G401 (cell line): ENCODE measurements at regions not wholly inside any gene's neighbourhood (a gene's known extent, or its start where the extent isn't known, plus 50 kb on each side); places are given as distances from the start of the nearest gene placed in this dataset.

Source experiments
- DNase-seq: peaks from one replicate; pipeline ENCODE4 v3.0.0-alpha.2; 2015; ENCODE audit warnings: low spot score
- in situ Hi-C: cut with HindIII; loops from 2 replicates; pipeline ENCODE4 v1.10.0; 2016; ENCODE audit warnings: low sequenced_read_pairs, mixed read lengths

DNA sequence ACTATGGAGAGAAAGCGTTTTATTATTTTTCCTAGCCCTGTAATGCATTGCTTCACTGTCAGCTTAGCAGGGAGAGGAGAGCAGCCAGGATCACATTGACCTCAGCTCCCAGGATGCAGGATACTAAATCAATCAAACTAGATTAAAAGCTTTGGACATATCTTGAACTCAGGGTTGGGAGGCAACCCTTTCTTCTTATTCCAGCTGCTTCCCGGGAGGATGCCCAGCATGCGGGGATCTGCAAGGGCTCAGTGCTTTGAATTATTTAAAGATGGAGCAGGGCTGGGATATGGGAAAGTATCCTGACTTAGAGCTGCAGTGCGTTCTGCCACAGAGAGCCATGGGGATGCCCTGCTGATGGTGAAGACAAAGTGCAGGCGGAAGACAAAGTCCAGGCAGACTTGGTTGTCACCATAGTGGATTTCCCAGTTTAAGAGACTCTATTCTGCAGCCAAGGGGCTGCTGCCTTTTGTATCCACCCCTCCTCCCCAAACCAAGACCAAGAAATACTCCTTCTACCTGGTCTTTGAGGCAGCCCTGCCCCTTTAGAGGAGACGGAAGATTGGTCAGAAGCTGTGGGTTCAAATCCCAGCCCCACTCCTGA, 1035.0 kb downstream of the TBC1D22A start:
- DNase-seq, result no peak
- in situ Hi-C loops, result no loop called here

DNA sequence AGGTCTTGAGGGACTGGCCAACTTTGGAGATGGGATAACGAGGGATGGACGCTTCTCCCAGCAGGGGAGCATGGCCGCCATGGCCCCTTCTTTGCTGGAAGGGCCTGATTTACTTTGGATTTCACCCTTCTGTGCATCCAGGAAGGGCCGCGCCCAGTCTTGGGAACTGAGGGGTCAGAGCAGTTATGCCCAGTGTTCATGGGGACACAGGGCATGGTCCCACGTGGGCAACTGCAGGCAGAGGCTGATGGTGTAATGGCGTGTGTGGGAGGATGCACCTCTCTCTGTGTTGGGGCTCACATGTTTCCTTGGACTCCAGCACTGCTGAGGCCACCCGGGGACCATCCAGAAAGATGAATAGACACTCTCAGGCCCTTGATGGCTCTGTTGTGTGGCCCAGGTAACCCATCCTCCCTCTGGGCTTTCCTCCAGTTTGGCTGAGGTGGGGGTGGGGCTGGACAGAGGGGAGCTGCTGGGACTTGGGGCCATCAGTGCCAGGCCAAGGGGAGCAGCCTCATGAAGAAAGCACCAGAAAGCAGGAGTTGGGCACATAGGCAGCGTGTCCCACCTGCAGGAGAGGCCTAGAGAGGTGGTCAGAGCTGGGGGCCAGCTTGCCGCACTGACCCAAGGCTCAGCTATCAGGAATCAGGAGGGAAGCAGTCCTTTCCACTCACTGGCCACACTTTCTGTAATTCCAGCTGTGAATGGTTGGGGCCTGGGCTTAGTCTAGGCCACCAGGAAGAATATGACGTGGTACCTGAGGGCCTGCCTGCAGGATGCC, 1033.9 kb downstream of the TBC1D22A start:
- in situ Hi-C loops, result no loop called here
- DNase-seq, result no peak

DNA sequence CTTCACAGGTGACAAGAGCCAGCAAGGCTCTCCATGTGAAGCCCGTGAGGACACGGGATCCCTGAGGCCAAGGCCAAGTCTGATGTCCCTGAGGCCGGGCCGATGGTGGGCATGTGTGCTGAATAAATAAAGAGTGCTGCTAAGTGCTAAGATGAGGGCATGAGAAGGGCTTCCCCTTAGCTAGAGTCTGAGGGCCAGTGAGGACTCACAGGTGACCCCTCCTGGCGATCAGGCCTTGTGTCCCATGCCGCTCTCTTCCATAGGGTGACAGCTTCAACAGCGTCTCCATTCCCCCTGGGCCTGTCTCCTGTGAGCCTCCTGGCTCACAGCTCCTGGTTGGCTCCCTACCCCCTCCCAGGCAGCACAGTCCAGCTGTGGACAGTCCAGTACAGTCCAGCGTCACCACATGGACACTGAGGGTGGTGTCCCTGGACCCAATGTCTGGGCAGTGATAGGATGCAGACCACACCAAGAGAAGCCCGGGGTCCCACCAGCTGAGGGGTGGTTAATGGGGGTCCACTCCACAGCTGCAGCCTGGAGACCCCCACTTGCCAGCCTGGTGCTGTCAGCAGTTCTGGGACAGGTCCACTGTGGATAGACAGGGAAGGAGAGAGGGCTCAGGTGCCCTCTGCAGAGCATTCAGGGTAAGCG, 1033.2 kb downstream of the TBC1D22A start:
- in situ Hi-C loops, result no loop called here

DNA sequence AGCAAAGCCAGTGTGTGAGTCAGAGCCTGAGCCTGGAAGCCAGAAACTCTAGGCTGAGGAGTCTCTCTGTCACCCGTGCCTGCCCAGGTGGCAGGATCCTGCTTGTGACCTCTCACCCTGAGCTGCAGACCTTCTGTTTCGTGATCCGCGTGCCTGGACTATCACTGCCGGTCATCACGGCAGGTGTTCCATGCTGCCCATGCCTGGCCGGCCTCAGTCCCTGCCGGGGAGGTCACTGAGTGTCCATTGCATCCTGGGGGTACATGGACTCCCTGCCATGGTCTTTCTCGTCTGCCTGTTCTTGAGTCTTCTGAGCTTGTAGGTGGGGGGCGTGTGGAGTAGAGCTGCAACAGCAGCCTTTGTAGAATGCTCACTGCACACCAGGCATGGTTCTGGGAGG, 1032.4 kb downstream of the TBC1D22A start:
- in situ Hi-C loops, result no loop called here
- DNase-seq, result no peak

More for the DNA sequence above, 1033.2 kb downstream of the TBC1D22A start:
- DNase-seq, result no peak

DNA sequence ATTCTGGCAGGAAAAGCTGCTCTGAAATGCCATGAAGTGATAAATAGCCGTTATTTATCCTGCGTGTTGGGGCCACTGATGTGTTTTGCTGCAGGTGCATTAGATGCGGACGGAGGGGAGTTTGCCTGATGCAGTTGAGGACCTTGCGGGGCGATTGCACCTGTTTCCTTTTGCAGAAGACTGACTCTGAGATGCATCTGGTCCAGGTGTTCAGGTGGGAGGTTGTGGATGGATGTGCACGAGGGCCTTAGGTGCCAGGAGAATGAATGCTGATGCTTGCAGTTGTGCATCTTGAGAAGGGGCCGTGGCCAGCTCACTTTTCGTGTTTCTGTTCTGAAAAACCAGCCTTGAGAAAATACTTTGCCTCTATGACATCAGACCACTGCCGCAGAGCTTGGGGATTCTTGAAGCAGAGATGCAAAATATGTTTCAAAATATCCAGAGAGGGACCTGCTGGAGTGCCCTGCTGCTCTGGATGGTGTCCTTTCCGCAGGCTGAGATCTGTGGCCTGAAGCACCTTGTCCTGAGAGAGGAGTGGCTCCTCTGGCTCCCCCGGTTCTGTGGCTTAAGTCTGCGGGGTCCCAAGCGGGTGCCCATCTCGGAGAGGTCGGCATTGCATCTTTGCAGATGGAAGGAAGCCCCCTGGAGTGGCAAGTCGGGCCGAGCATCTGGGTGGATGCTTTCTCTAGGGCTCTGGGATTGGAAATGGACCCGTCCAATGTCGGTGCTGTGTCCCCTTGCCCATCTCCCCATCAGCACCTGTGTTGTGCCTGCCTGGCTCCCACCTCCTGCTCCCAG, 1031.1 kb downstream of the TBC1D22A start:
- DNase-seq, result no peak
- in situ Hi-C loops, result no loop called here

DNA sequence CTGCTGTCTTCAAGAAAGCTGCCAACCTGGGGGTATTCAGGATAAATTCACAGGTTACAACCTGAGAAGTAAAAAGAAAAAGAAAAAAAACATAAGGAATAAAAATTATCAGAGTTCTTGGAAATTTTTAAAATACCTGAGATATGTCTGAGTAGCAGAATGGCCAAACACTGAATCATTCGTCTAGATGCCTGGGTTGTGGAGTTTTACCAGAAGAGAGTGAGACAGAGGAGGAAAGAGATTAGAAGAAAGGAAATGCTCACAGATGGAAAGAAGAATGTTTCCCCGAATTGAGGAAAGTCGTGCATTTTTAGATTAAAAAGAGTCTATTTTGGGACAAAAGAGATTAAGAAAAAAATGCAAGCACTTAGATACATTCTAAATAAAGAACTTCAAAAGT, 1026.7 kb downstream of the TBC1D22A start:
- in situ Hi-C loops, result no loop called here
- no peak for DNase-seq

DNA sequence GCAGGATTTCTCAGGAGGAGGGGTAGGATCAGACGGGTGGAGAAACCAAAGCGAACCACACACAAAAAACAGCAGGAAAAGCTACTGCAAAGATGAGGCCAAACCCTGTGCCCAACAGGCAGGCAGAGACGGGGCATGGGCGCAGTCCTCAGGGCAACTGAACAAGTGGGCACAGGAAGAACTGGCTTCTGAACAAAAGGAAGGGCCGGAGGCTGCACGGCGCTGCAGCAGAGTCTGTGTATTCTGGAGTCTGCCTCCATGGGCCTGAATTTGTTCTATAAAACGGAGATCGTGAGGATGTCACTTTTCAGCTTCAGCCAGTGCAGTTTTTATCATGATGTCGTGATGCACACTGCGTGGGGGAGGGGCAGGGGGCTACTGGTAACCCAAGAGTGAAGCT, 1026.0 kb downstream of the TBC1D22A start:
- in situ Hi-C loops, result no loop called here
- no peak for DNase-seq

DNA sequence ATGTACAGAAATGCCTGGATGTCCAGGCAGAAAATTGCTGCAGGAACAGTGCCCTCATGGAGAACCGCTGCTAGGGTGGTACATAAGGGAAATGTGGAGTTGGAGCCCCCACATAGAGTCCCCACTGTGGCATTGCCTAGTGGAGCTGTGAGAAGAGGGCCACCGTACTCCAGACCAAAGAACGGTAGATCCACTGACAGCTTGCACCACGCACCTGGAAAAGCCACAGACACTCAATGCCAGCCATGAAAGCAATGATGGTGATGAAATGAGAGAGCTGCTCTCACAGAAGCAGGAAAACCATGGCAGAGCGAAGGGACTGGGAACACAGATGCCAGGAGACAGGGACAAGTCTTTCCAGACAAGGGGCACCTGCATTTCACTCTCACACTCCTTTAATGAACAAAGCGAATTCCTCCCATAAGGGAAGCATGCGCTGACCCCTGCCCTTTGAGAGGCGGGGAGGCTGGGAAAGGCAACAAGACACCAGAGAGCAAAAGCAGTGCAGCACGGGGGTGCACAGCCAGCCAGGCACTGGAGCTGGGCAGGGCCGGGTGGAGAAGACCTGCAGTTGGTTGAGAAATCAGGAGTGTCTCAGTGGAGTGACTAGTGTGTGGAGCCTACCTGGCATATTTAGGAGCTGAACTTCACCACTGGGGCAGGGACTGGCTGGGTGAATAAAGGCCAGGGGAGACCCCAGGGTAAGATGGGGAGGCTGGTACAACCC, 1025.2 kb downstream of the TBC1D22A start:
- in situ Hi-C loops, result no loop called here
- no peak for DNase-seq

DNA sequence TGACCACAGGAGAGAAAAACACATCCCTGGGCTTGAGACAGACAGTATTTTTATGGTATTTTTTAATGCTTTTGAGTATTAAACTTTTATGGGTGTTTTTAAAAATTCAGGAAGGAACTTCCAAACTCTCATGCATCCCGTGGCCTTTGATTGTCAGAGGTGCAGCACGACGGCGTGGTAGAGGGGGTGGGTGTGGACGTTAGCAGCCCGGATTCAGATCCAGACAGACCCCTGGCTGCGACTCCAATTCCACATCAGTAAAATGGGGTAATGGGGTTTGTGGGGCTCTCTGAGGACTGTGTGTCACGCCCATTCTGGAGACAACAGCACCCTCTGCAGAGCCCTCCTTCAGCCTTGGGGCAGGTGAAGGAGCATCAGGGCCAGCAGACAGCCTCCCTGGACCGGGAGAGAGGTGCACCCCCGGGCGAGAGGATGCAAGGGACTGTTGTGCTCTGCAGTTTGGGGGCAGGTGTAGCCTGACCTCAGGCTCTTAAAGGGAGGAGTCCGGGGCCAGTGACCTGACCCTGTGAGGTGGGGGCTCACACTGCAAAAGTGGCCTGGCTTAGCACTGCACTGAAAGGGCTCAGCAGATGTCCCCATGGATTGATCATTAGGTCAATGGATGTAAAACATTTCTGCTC, 1024.3 kb downstream of the TBC1D22A start:
- in situ Hi-C loops, result no loop called here
- no peak for DNase-seq

DNA sequence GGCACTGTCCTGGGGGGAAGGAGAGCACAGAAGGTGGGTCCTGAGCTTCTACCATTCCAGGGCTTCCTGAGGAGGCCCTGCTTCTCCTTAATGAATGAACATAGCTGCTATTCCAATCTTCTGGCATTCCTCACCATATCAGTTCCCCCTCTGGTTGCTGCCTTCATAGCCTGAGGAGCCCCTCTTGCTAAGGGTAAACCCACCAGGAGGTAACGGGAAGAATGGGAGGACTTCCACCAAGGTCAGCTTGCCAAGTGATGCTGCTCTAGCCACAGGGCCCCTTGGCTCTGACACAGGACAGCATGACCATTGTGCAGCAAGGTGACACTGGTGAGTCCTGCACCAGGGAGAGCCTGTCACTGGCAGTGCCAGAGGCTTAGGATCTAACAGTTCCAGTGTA, 1022.5 kb downstream of the TBC1D22A start:
- no peak for DNase-seq
- in situ Hi-C loops, result no loop called here

DNA sequence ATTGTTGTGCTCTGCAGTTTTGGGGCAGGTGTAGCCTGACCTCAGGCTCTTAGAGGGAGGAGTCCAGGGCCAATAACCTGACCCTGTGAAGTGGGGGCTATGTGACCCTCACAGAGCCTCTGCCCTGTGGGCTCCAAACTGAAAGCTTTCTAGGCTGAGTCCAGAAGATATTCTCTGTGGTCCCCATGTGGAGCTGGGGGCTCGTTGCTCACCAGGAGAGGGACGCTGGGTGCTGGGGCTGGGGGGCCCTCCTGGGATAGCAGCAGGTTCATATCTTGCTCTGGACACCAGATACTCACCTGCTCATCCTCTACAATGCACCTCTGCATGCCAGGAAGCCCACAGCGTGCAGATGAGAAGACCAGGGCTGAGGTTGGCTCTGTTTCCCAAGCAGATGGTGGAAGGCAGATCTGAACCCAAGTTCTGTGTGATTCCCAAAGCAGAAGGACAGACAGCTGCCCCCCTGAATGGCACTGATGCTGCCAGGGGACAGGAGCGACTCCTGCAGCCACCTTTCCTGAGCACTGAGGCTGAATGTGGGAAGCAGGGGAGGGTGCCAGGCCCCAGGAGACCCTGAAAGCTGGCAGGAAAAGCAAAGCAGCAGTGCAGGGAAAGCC, 1022.0 kb downstream of the TBC1D22A start:
- in situ Hi-C loops, result no loop called here
- no peak for DNase-seq

DNA sequence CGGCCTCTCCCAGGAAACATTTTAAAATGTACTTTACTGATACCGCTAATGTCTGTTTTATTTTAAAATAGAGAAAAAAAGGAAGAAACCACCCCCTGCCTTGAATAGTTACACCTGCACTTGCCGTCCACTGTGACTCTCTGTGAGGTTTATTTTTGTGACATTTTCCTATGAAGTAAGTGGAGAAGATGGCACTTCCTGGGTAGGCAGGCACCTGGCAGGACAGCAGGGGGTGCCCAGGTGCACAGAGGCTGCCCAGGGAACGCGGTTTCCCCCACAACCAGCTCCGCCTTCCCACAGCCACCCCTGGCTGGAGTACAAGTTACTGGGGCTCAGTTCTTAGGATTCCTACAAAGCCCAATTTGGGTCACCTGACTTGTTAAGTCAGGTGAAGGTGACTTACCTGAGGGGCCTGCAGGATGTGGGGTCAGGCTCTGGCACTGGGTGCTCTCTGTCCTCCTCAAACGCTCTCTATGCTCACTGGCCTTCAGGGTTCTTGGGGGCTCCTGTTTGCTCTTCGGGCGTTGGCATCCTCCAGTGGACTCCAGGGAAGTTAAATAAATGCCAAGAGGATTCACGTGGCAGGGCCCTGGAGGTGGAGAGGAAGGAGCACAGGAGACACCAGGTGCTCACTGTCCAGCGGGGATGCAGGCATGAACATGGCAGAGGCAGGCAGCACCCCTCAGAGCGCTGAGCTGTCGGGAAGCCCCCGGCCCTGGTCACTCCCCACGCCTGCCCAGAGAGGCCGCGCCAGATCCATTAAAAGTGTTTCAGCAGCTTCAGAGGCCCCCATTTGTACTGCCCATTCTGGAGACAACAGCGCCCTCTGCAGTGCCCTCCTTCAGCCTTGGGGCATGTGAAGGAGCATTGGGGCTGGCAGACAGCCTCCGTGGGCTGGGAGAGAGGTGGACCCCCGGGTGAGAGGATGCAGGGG, 1021.2 kb downstream of the TBC1D22A start:
- DNase-seq, result no peak
- in situ Hi-C loops, result no loop called here

DNA sequence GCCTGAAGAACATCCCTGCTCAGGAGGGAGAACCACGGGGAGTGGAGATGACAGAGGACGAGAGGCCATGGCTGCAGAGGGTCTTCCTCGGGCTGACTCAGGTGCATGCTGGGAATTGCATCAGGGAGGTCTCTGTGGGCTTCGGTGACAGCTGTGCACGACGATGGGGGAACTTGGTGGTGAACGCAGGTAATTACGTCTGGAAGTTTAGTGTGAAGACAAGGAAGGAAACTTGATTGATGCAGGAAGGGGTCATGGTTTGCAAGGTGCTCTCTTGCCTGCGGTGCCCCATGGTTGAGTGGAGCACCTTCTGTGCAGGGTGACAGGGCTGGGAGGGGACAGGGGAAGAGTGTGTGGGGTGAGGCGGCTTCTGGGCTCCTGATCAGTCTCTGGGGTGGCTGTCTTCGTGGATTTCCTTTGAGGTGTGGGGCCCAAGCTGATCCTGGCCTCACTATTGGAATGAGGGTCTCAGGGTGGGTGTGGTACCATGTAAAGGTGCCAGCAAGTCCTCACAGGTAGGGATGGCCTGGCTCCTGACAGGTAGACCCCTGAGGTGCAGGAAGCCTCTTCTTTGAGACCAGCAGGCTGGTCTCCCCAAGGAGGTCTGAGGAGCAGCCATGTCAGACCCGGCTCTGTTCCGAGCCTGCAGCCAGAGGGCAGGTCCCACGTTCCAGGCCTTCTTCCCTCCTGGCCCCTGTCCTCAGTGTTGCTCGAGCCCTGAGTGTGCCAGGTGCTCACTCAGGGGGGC, 1020.1 kb downstream of the TBC1D22A start:
- no peak for DNase-seq
- in situ Hi-C loops, result no loop called here

DNA sequence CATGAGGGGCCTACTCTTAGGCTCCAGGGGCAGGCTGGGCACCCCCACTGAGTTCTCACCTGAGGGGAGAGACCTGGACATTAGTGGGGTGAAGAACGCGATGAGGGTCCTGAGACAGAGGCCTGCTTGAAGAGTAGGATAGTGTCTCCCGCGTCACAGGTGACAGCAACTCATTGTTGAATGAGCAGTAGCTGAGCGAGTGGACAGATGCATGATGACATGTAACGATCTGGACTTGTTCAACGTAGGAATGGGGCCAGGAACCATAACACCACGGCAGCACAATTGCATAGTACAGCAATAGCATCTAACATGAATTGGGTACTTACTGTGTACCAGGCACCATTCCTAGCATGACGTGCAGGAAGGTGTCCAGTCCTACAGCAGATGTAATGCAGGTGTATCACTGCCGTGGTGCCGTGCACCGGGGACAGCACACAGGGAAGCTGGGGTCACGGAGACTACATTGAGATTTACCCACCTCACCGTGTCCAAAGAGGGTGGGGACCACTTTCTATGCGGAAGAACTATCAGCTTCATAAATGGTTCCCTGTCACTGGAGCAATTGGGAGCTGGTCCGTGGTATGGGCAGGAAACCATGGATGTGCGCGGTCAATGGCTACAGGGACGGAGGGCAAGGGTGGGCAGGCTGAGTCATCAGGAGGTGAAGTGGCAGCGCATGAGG, 1019.1 kb downstream of the TBC1D22A start:
- in situ Hi-C loops, result no loop called here
- no peak for DNase-seq

DNA sequence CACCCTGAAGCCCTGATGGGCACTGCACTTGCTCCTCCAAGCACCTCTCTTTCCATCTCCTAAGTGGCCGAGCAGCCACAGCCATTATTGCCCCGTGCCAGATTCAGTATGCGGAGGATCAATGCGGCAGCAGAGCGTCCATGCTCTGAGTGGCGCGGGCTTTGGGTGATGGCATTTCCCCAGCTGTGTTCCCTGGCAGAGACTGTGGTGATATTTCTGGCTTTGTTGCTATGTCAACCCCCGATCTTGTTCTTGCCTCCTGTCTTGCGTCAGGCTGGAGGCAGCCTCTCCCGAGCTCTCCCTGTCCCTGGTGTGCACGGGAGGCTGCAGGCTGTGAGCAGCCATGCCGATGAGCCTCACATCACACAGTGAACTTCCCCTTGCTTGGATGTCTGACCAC, 1018.6 kb downstream of the TBC1D22A start:
- in situ Hi-C loops, result no loop called here
- no peak for DNase-seq

DNA sequence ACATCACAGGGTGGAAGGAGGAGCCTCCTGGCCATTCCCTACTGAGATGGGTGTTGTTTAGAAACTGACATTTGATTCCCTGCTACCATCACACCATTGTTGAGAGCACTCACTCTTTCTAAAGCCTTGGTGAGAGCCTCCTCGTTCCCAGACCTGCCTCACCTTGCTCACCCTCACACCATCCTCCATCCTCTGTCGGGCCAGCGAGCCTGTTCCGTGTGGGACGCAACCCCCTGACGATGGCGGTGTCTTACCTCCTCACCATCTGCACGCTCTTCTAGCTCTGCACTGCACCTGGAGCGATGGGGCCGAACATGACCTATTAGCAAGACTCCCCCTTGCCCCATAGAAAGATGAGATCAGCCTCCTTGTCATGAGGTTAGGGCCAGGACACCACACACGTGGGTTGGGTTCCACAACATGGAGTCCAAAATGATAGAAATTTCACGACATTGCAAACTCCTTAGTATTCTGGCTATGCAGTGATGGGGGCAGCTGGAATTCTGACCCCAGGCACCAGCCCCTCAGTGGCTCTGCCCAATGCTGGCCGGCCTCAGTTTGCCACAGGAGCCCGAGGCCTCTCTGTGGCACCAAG, 1017.9 kb downstream of the TBC1D22A start:
- in situ Hi-C loops, result no loop called here
- DNase-seq, result no peak
